ENCODE measurements at regions not wholly inside any gene's neighbourhood (a gene's known extent, or its start where the extent isn't known, plus 50 kb on each side); places are given as distances from the start of the nearest gene placed in this dataset.

- no peak for FAIRE-seq
- DNase-seq (ENCODE audit: low spot score in 2 of 2) = no peak
Observed at GRCh38 chr3:102599819-102600576, 165.2 kb downstream of the ZPLD1 start.

GRCh38 chr3:102605153-102605552 lies 170.3 kb downstream of the ZPLD1 start:
- DNase-seq (ENCODE audit: low spot score in 2 of 2) = no peak
- no peak for FAIRE-seq

- DNase-seq (ENCODE audit: low spot score in 2 of 2) = no peak
- no peak for FAIRE-seq
Observed at GRCh38 chr3:102608875-102609274, 174.1 kb downstream of the ZPLD1 start.

GRCh38 chr3:102614021-102614569 lies 179.3 kb downstream of the ZPLD1 start:
- DNase-seq (ENCODE audit: low spot score in 2 of 2) = no peak
- FAIRE-seq = no peak

- DNase-seq (ENCODE audit: low spot score in 2 of 2) (no peak), FAIRE-seq (no peak)
Observed at GRCh38 chr3:102614585-102614984, 179.8 kb downstream of the ZPLD1 start.

GRCh38 chr3:102617381-102617780 lies 182.6 kb downstream of the ZPLD1 start:
- DNase-seq (ENCODE audit: low spot score in 2 of 2) = no peak

GRCh38 chr3:102619361-102619760 lies 184.5 kb downstream of the ZPLD1 start:
- FAIRE-seq (no peak), DNase-seq (ENCODE audit: low spot score in 2 of 2) (no peak)

More at GRCh38 chr3:102617381-102617780, 182.6 kb downstream of the ZPLD1 start:
- FAIRE-seq = no peak

GRCh38 chr3:102629943-102630342 lies 195.1 kb downstream of the ZPLD1 start:
- FAIRE-seq (no peak), DNase-seq (ENCODE audit: low spot score in 2 of 2) (no peak)

GRCh38 chr3:102630531-102630930 lies 195.7 kb downstream of the ZPLD1 start:
- no peak for FAIRE-seq

GRCh38 chr3:102643546-102643945 lies 208.7 kb downstream of the ZPLD1 start:
- DNase-seq (ENCODE audit: low spot score in 2 of 2) (no peak), FAIRE-seq (no peak)

More at GRCh38 chr3:102630531-102630930, 195.7 kb downstream of the ZPLD1 start:
- no peak for DNase-seq (ENCODE audit: low spot score in 2 of 2)

GRCh38 chr3:102646557-102646956 lies 211.7 kb downstream of the ZPLD1 start:
- DNase-seq (ENCODE audit: low spot score in 2 of 2) (no peak), FAIRE-seq (peak; percentile 81)

GRCh38 chr3:102660653-102661052 lies 225.8 kb downstream of the ZPLD1 start:
- FAIRE-seq (no peak), DNase-seq (ENCODE audit: low spot score in 2 of 2) (no peak)

GRCh38 chr3:102661707-102662497 lies 227.1 kb downstream of the ZPLD1 start:
- DNase-seq (ENCODE audit: low spot score in 2 of 2) (no peak), FAIRE-seq (no peak)

GRCh38 chr3:102662498-102662772 lies 227.6 kb downstream of the ZPLD1 start:
- FAIRE-seq (no peak), DNase-seq (ENCODE audit: low spot score in 2 of 2) (no peak)

GRCh38 chr3:102664126-102664525 lies 229.3 kb downstream of the ZPLD1 start:
- FAIRE-seq = no peak

GRCh38 chr3:102665183-102665582 lies 230.4 kb downstream of the ZPLD1 start:
- DNase-seq (ENCODE audit: low spot score in 2 of 2) (no peak), FAIRE-seq (no peak)

More at GRCh38 chr3:102664126-102664525, 229.3 kb downstream of the ZPLD1 start:
- no peak for DNase-seq (ENCODE audit: low spot score in 2 of 2)

- no peak for DNase-seq (ENCODE audit: low spot score in 2 of 2)
- no peak for FAIRE-seq
Observed at GRCh38 chr3:102668247-102668646, 233.4 kb downstream of the ZPLD1 start.

- no peak for FAIRE-seq
Observed at GRCh38 chr3:102670986-102671385, 236.2 kb downstream of the ZPLD1 start.

GRCh38 chr3:102672305-102672704 lies 237.5 kb downstream of the ZPLD1 start:
- DNase-seq (ENCODE audit: low spot score in 2 of 2) = no peak
- FAIRE-seq = no peak

More at GRCh38 chr3:102670986-102671385, 236.2 kb downstream of the ZPLD1 start:
- no peak for DNase-seq (ENCODE audit: low spot score in 2 of 2)

GRCh38 chr3:102673271-102674115 lies 238.7 kb downstream of the ZPLD1 start:
- no peak for FAIRE-seq
- peak in 1 of 2 donors; percentile 12 for DNase-seq (ENCODE audit: low spot score in 2 of 2)

- DNase-seq (ENCODE audit: low spot score in 2 of 2) (no peak), FAIRE-seq (no peak)
Observed at GRCh38 chr3:102674284-102674683, 239.5 kb downstream of the ZPLD1 start.
